A673 (cell line): ENCODE measurements at regions not wholly inside any gene's neighbourhood (a gene's known extent, or its start where the extent isn't known, plus 50 kb on each side); places are given as distances from the start of the nearest gene placed in this dataset.

Experiments
- BruUV-seq: library from RNA; stranded (reverse); fragments of 400-500 nt; replicated peaks from 2 replicates; lab custom pipeline; 2021; lab: Mats Ljungman, UMichigan
- CTCF ChIA-PET: fragments of 300-600 bp; sonication (Branson Sonifier 250); formaldehyde crosslinking; loops from one replicate; lab custom pipeline; 2022; ENCODE audit warnings: antibody characterized with exemption; lab: Charles Lee
- POLR2A ChIA-PET: fragments of 300-600 bp; sonication (Branson Sonifier 250); formaldehyde crosslinking; loops from one replicate; lab custom pipeline; 2022; ENCODE audit warnings: antibody characterized with exemption; ENCODE audit not compliant: low non-redundant PET; lab: Charles Lee
- DNase-seq: peaks from one replicate; pipeline ENCODE4 v3.0.0-alpha.2; 2015; ENCODE audit warnings: low spot score
- H3K27ac ChIP-seq: fragments of 200-600 bp; sonication (generic); 2 replicates; pipeline ENCODE4 v1.5.1; 2016; ENCODE audit warnings: mixed run types, low read depth, mild to moderate bottlenecking, mixed read lengths, antibody characterized with exemption, low read length; ENCODE audit not compliant: poor library complexity, severe bottlenecking
- H3K27me3 ChIP-seq: fragments of 200-600 bp; sonication (generic); replicated peaks from 2 replicates; pipeline ENCODE4 v1.6.1; 2017; ENCODE audit warnings: mixed run types, low read depth, mild to moderate bottlenecking, mixed read lengths, antibody characterized with exemption, low read length; ENCODE audit not compliant: insufficient read depth, poor library complexity
- H3K36me3 ChIP-seq: fragments of 200-600 bp; sonication (generic); 2 replicates; pipeline ENCODE4 v1.6.1; 2016; ENCODE audit warnings: mixed run types, mild to moderate bottlenecking, mixed read lengths, antibody characterized with exemption, low read length; ENCODE audit not compliant: insufficient read depth, poor library complexity, severe bottlenecking
- H3K4me1 ChIP-seq: fragments of 200-600 bp; sonication (generic); 2 replicates; pipeline ENCODE4 v1.6.1; 2017; ENCODE audit warnings: mixed run types, mild to moderate bottlenecking, mixed read lengths, antibody characterized with exemption, low read length; ENCODE audit not compliant: insufficient read depth, poor library complexity, severe bottlenecking
- H3K4me3 ChIP-seq: fragments of 200-600 bp; sonication (generic); 2 replicates; pipeline ENCODE4 v1.5.1; 2016; ENCODE audit warnings: low read depth, mixed run types, mild to moderate bottlenecking, mixed read lengths, low read length; ENCODE audit not compliant: poor library complexity, severe bottlenecking
- H3K9me3 ChIP-seq: fragments of 200-600 bp; sonication (generic); 2 replicates; pipeline ENCODE4 v1.6.1; 2016; ENCODE audit warnings: mixed run types, low read depth, mild to moderate bottlenecking, mixed read lengths, antibody characterized with exemption, low read length; ENCODE audit not compliant: poor library complexity, severe bottlenecking
- EZH2 ChIP-seq: fragments of 200-600 bp; sonication (generic); IDR thresholded peaks from 2 replicates; pipeline ENCODE4 v1.6.1; 2017; ENCODE audit warnings: borderline replicate concordance, low read depth, mild to moderate bottlenecking, mixed read lengths, antibody characterized with exemption, low read length; ENCODE audit not compliant: poor library complexity, severe bottlenecking
- intact Hi-C: fragments of 100-400 bp; cut with micrococcal nuclease; formaldehyde crosslinking; loops from one replicate; pipeline ENCODE4 v1.10.0; 2022; ENCODE audit not compliant: unreplicated experiment
- TF ChIP-seq, protein P1 (sequence below): fragments of 300-800, 200-600 bp; sonication (generic); conservative IDR thresholded peaks from 2 replicates; pipeline ENCODE4 v1.5.1; 2017; ENCODE audit warnings: low read depth, mild to moderate bottlenecking, antibody characterized with exemption, low read length, moderate library complexity, mixed read lengths

DNA sequence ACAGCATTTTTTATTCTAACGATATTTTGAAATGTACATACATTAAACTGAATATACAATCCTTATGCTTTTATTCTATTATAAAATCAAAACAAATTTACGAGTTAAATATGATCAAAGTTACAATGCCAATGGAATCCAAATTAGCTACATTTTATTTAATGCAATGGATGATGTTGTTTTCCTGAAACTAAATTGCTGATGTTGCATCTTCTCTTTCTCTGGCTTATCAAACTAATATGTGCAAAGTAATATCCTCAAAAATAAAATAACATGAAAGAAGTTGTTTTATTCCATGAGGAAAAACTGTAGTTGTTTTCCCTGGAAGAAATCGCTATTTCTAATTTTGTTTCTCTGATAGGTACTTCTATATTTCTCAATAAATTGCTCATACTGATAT lies 106.8 kb downstream of the ASB9 start:
- DNase-seq, result no peak
- Histone ChIP-seq H3K27ac (no peak overlapping the region), H3K27me3 (peaks cover 3% of the 10 kb centered on the region), H3K36me3 (no peaks in the 10 kb centered on the region), H3K9me3 (no peaks in the 10 kb centered on the region), H3K4me3 (no peak overlapping the region), H3K4me1 (no peaks in the 10 kb centered on the region)
- BruUV-seq, result no TSS peak
- intact Hi-C loops, result loop anchor here (5.0 kb wide), 1 partner anchor 96 kb away; no protein-coding TSS in a partner anchor
- POLR2A ChIA-PET, result no interaction called here
- CTCF ChIA-PET, result no interaction called here
- TF ChIP-seq, protein P1, sequence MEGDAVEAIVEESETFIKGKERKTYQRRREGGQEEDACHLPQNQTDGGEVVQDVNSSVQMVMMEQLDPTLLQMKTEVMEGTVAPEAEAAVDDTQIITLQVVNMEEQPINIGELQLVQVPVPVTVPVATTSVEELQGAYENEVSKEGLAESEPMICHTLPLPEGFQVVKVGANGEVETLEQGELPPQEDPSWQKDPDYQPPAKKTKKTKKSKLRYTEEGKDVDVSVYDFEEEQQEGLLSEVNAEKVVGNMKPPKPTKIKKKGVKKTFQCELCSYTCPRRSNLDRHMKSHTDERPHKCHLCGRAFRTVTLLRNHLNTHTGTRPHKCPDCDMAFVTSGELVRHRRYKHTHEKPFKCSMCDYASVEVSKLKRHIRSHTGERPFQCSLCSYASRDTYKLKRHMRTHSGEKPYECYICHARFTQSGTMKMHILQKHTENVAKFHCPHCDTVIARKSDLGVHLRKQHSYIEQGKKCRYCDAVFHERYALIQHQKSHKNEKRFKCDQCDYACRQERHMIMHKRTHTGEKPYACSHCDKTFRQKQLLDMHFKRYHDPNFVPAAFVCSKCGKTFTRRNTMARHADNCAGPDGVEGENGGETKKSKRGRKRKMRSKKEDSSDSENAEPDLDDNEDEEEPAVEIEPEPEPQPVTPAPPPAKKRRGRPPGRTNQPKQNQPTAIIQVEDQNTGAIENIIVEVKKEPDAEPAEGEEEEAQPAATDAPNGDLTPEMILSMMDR, result no peak
- TF ChIP-seq EZH2, result no peak

DNA sequence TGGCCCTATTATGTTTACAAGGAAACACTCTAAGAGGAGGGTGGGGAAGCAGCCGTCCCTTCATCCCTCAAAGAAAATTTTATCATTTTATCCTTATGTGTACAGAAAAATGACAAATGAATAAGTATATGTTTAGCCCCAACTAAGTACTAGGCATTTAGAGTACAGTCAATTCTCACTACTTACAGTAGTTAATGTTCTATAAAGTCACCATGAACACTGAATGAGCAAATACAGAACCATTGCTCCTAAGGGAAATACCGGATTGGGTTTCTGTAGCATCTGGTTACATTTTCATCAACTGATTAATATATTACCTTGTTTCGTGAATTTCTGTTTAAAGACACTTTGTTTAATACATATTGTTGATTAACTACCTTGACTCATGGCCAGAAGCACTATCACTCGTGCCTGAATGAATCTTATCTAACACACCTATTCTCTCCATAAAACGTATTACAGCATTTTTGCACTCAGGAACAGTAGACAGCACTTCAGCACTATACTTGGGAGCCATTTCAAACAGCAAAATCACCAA lies 109.3 kb downstream of the ASB9 start:
- no peaks in the 10 kb centered on the region for H3K9me3 ChIP-seq
- POLR2A ChIA-PET, result no interaction called here
- peaks cover 3% of the 10 kb centered on the region for H3K27me3 ChIP-seq
- no peak overlapping the region for H3K27ac ChIP-seq
- no TSS peak for BruUV-seq
- DNase-seq, result no peak
- no peaks in the 10 kb centered on the region for H3K36me3 ChIP-seq
- H3K4me3 ChIP-seq, result no peak overlapping the region
- intact Hi-C loops, result loop anchor here (5.0 kb wide), 1 partner anchor 93 kb away; no protein-coding TSS in a partner anchor
- CTCF ChIA-PET, result no interaction called here
- H3K4me1 ChIP-seq, result no peaks in the 10 kb centered on the region
- TF ChIP-seq, protein P1, result no peak
- TF ChIP-seq EZH2, result no peak

GRCh38 chrX:15158736-15159406 lies 111.0 kb downstream of the ASB9 start:
- TF ChIP-seq, protein P1, result no peak
- no peak for TF ChIP-seq EZH2
- no peaks in the 10 kb centered on the region for H3K4me1 ChIP-seq
- no peak overlapping the region for H3K4me3 ChIP-seq
- H3K36me3 ChIP-seq, result no peaks in the 10 kb centered on the region
- H3K27ac ChIP-seq, result no peak overlapping the region
- H3K27me3 ChIP-seq, result no peaks in the 10 kb centered on the region
- no peak for DNase-seq
- H3K9me3 ChIP-seq, result no peaks in the 10 kb centered on the region
- BruUV-seq, result no TSS peak
- intact Hi-C loops, result no loop called here
- ChIA-PET POLR2A (no interaction called here), CTCF (no interaction called here)
